Astrocyte (in vitro differentiated cells and primary cell): ENCODE measurements at regions not wholly inside any gene's neighbourhood (a gene's known extent, or its start where the extent isn't known, plus 50 kb on each side); places are given as distances from the start of the nearest gene placed in this dataset.

Source experiments
- CTCF ChIP-seq: IDR thresholded peaks from 2 replicates; pipeline ENCODE4 v1.5.1; 2011; ENCODE audit warnings: low read depth, mild to moderate bottlenecking, inconsistent platforms, low read length, moderate library complexity; ENCODE audit not compliant: insufficient read depth
- EZH2 ChIP-seq: IDR thresholded peaks from 2 replicates; pipeline ENCODE4 v1.6.1; 2012; ENCODE audit warnings: mild to moderate bottlenecking, low read length, inconsistent platforms; ENCODE audit not compliant: insufficient read depth

- TF ChIP-seq CTCF (no peak), EZH2 (no peak)
Measured at GRCh38 chr4:82038936-82039335, 334.9 kb downstream of the HNRNPD start.
